ENCODE measurements at regions not wholly inside any gene's neighbourhood (a gene's known extent, or its start where the extent isn't known, plus 50 kb on each side); places are given as distances from the start of the nearest gene placed in this dataset.

- TF ChIP-seq CTCF (IDR thresholded peaks at IDR 0.05; ENCODE audit: poor library complexity) (no peak), EZH2 (IDR thresholded peaks at IDR 0.05; ENCODE audit: borderline replicate concordance) (no peak)
These were observed 91.4 kb upstream of the TPTE start for GRCh38 chr21:10430005-10430404.

All from hepatocyte (in vitro differentiated cells).